ENCODE measurements at regions not wholly inside any gene's neighbourhood (a gene's known extent, or its start where the extent isn't known, plus 50 kb on each side); places are given as distances from the start of the nearest gene placed in this dataset.

GRCh38 chr10:35765996-35766395 is 123.9 kb upstream of the FZD8 start:
- intact Hi-C loops (cut with micrococcal nuclease): no loop called here
- 91% methylated on average over 2 of the region's 4 CpGs for WGBS (ENCODE audit: insufficient coverage)
- Mint-ChIP-seq H3K4me3 (no peak overlapping the region), H3K36me3 (no peaks in the 10 kb centered on the region), H3K9me3 (peaks cover 0 to 3% of the 10 kb centered on the region in 2 donors), H3K27me3 (ENCODE audit: low read depth in 2 of 2) (no peaks in the 10 kb centered on the region), H3K27ac (no peak overlapping the region), H3K4me1 (peaks cover 0 to 4% of the 10 kb centered on the region in 2 donors)
- ATAC-seq (no peak), DNase-seq (no peak)
- Histone ChIP-seq H3K36me3 (ENCODE audit: control insufficient read depth, insufficient read depth, low read length) (no peaks in the 10 kb centered on the region), H3K27ac (ENCODE audit: low read length) (no peak overlapping the region), H3K4me3 (ENCODE audit: low read length) (no peak overlapping the region), H3K4me1 (ENCODE audit: control insufficient read depth, insufficient read depth, low read length) (no peaks in the 10 kb centered on the region), H3K9me3 (ENCODE audit: control insufficient read depth, insufficient read depth, low read length) (no peaks in the 10 kb centered on the region), H3K27me3 (ENCODE audit: control insufficient read depth, insufficient read depth, low read length) (no peaks in the 10 kb centered on the region)
- no peak for TF ChIP-seq CTCF (IDR thresholded peaks at IDR 0.05)

GRCh38 chr10:35765066-35765527 is 123.0 kb upstream of the FZD8 start:
- no peaks in the 10 kb centered on the region for H3K9me3 ChIP-seq (ENCODE audit: control insufficient read depth, insufficient read depth, low read length)
- DNase-seq (no peak), ATAC-seq (no peak)
- WGBS (ENCODE audit: insufficient coverage): 26% methylated on average over 24 of the region's 24 CpGs
- no peak overlapping the region for H3K27ac ChIP-seq (ENCODE audit: low read length)
- no peaks in the 10 kb centered on the region for H3K4me1 ChIP-seq (ENCODE audit: control insufficient read depth, insufficient read depth, low read length)
- H3K4me3 Mint-ChIP-seq: no peak overlapping the region
- TF ChIP-seq CTCF (IDR thresholded peaks at IDR 0.05): no peak
- H3K27me3 Mint-ChIP-seq (ENCODE audit: low read depth in 2 of 2): no peaks in the 10 kb centered on the region
- H3K27ac Mint-ChIP-seq: no peak overlapping the region
- H3K27me3 ChIP-seq (ENCODE audit: control insufficient read depth, insufficient read depth, low read length): no peaks in the 10 kb centered on the region
- H3K9me3 Mint-ChIP-seq: no peaks in the 10 kb centered on the region
- intact Hi-C loops (cut with micrococcal nuclease): no loop called here
- H3K4me3 ChIP-seq (ENCODE audit: low read length): no peak overlapping the region
- H3K4me1 Mint-ChIP-seq: peaks cover 0 to 4% of the 10 kb centered on the region in 2 donors
- no peaks in the 10 kb centered on the region for H3K36me3 ChIP-seq (ENCODE audit: control insufficient read depth, insufficient read depth, low read length)
- H3K36me3 Mint-ChIP-seq: no peaks in the 10 kb centered on the region

- ATAC-seq (no peak), DNase-seq (no peak)
- no peak overlapping the region for H3K4me3 Mint-ChIP-seq
- WGBS (ENCODE audit: insufficient coverage): 87% methylated on average over 4 of the region's 6 CpGs
- Histone ChIP-seq H3K27me3 (ENCODE audit: control insufficient read depth, insufficient read depth, low read length) (no peaks in the 10 kb centered on the region), H3K9me3 (ENCODE audit: control insufficient read depth, insufficient read depth, low read length) (no peaks in the 10 kb centered on the region), H3K4me3 (ENCODE audit: low read length) (no peak overlapping the region), H3K27ac (ENCODE audit: low read length) (no peak overlapping the region), H3K36me3 (ENCODE audit: control insufficient read depth, insufficient read depth, low read length) (no peaks in the 10 kb centered on the region), H3K4me1 (ENCODE audit: control insufficient read depth, insufficient read depth, low read length) (no peaks in the 10 kb centered on the region)
- intact Hi-C loops (cut with micrococcal nuclease): no loop called here
- no peak overlapping the region for H3K27ac Mint-ChIP-seq
- peaks cover 2 to 6% of the 10 kb centered on the region in 2 donors for H3K9me3 Mint-ChIP-seq
- TF ChIP-seq CTCF (IDR thresholded peaks at IDR 0.05): no peak
- no peaks in the 10 kb centered on the region for H3K27me3 Mint-ChIP-seq (ENCODE audit: low read depth in 2 of 2)
- no peaks in the 10 kb centered on the region for H3K36me3 Mint-ChIP-seq
- H3K4me1 Mint-ChIP-seq: peaks cover 0 to 4% of the 10 kb centered on the region in 2 donors
Measured at GRCh38 chr10:35762311-35763030, 120.4 kb upstream of the FZD8 start.

DNA sequence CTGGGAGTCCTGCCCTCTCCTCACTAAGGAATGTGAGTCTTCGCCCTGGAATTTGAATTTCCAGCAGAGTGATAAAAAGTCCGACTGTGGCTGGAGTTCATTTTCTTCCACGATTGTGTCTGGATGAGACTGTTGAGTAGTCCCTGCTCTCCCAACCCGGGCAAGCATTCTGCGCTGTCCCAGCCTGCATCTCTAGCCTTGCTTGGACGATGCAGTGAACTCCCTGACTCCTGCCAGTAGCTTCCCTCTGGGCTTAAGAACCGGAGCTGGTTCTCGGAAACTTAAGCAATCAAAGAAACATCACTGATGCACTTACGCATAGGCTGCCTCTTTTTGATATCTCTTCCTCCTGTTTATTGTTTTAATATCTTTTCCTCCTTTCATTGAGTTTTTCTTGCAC is 116.0 kb upstream of the FZD8 start:
- H3K4me1 Mint-ChIP-seq: no peaks in the 10 kb centered on the region

More for the DNA sequence above, 116.0 kb upstream of the FZD8 start:
- no peak for ATAC-seq
- Mint-ChIP-seq H3K36me3 (no peaks in the 10 kb centered on the region), H3K9me3 (peaks cover 2 to 6% of the 10 kb centered on the region in 2 donors), H3K27ac (no peak overlapping the region), H3K4me3 (no peak overlapping the region), H3K27me3 (ENCODE audit: low read depth in 2 of 2) (no peaks in the 10 kb centered on the region)
- no peaks in the 10 kb centered on the region for H3K9me3 ChIP-seq (ENCODE audit: control insufficient read depth, insufficient read depth, low read length)
- no peak overlapping the region for H3K27ac ChIP-seq (ENCODE audit: low read length)
- intact Hi-C loops (cut with micrococcal nuclease): no loop called here
- no peaks in the 10 kb centered on the region for H3K27me3 ChIP-seq (ENCODE audit: control insufficient read depth, insufficient read depth, low read length)
- TF ChIP-seq CTCF (IDR thresholded peaks at IDR 0.05): no peak
- whole genome bisulfite sequencing (ENCODE audit: insufficient coverage): 91% methylated on average over 9 of the region's 9 CpGs
- no peaks in the 10 kb centered on the region for H3K36me3 ChIP-seq (ENCODE audit: control insufficient read depth, insufficient read depth, low read length)
- H3K4me1 ChIP-seq (ENCODE audit: control insufficient read depth, insufficient read depth, low read length): no peaks in the 10 kb centered on the region
- H3K4me3 ChIP-seq (ENCODE audit: low read length): no peak overlapping the region
- DNase-seq: no peak

Measured in natural killer cell (primary cell).